ENCODE measurements at regions not wholly inside any gene's neighbourhood (a gene's known extent, or its start where the extent isn't known, plus 50 kb on each side); places are given as distances from the start of the nearest gene placed in this dataset.

DNA sequence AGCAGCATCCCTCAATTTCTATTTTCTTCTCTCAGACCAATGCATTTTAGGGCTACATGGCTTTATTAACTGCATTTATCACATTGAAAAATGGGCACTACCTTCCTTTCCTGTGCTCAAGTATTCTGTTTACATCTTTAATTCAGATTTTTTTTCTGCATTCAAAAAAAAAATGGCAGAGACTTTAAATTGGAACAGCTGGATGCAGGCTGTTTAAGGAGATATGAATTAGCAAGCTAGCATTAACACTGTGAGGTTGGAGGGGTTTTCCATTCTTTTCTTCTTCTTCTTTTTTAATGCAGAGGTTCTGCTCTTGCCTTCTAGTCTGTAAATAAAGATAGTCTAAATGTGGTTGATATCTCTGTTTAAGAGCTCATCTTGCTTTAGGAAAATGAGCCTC, 242.9 kb upstream of the RBFOX1 start:
- TF ChIP-seq, protein P1, sequence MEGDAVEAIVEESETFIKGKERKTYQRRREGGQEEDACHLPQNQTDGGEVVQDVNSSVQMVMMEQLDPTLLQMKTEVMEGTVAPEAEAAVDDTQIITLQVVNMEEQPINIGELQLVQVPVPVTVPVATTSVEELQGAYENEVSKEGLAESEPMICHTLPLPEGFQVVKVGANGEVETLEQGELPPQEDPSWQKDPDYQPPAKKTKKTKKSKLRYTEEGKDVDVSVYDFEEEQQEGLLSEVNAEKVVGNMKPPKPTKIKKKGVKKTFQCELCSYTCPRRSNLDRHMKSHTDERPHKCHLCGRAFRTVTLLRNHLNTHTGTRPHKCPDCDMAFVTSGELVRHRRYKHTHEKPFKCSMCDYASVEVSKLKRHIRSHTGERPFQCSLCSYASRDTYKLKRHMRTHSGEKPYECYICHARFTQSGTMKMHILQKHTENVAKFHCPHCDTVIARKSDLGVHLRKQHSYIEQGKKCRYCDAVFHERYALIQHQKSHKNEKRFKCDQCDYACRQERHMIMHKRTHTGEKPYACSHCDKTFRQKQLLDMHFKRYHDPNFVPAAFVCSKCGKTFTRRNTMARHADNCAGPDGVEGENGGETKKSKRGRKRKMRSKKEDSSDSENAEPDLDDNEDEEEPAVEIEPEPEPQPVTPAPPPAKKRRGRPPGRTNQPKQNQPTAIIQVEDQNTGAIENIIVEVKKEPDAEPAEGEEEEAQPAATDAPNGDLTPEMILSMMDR (conservative IDR thresholded peaks at IDR 0.05; ENCODE audit: low read depth, low read length): no peak
- TF ChIP-seq CHD1 (IDR thresholded peaks at IDR 0.05; ENCODE audit: low read depth, low read length) (no peak), POLR2A (IDR thresholded peaks at IDR 0.05; ENCODE audit: low read depth, low read length) (no peak), BHLHE40 (IDR thresholded peaks at IDR 0.05; ENCODE audit: low read depth, low read length) (no peak), MAFK (IDR thresholded peaks at IDR 0.05; ENCODE audit: low read depth, low read length) (no peak), RAD21 (IDR thresholded peaks at IDR 0.05; ENCODE audit: low read length) (no peak)
